ENCODE measurements at regions not wholly inside any gene's neighbourhood (a gene's known extent, or its start where the extent isn't known, plus 50 kb on each side); places are given as distances from the start of the nearest gene placed in this dataset.

DNA sequence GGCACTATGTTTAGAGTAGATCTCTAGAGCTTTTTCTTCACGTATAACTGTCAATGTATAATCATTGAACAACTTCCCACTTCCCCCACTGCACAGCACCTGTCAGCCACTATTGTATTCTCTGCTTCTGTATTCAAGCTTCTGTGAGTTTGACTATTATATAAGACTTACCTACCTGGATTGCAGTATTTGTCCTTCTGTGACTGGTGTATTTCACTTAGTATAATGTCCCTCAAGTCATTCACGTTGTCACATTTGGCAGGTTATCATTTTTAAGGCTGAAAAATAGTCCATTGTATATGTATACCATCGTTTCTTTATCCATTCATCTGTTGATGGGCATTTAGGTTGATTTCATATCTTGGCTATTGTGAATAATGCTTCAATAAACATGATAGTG is 969.5 kb upstream of the B3GALT2 start:
- TF ChIP-seq CTCF (IDR thresholded peaks at IDR 0.05) (no peak), ZFX (IDR thresholded peaks at IDR 0.05; ENCODE audit: borderline replicate concordance) (no peak)

All from 22Rv1 (cell line).